GM12878 (cell line): ENCODE measurements at regions not wholly inside any gene's neighbourhood (a gene's known extent, or its start where the extent isn't known, plus 50 kb on each side); places are given as distances from the start of the nearest gene placed in this dataset.

Experiments used
- ATAC-seq: fragments of 200-7000 bp; cut with Tn5 transposase; 3 replicates; pipeline ENCODE4 v1.9.1; 2020; ENCODE audit warnings: mild to moderate bottlenecking, moderate library complexity
- BruUV-seq: library from RNA; stranded (reverse); fragments of 400-500 nt; replicated peaks from 2 replicates; lab custom pipeline; 2021; lab: Mats Ljungman, UMichigan
- CTCF ChIA-PET: fragments of 300-600 bp; sonication (Branson Sonifier 250); formaldehyde crosslinking; extraction: SDS; loops from one replicate; lab custom pipeline; 2021; ENCODE audit warnings: inconsistent platforms; lab: Yijun Ruan, JAX
- POLR2A ChIA-PET: fragments of 350-600 bp; formaldehyde crosslinking; extraction: SDS; loops from one replicate; lab custom pipeline; 2021; ENCODE audit warnings: inconsistent platforms; lab: Charles Lee
- RAD21 ChIA-PET: fragments of 300-600 bp; sonication (Branson Sonifier 250); formaldehyde crosslinking; loops from one replicate; lab custom pipeline; 2023; ENCODE audit warnings: antibody characterized with exemption; ENCODE audit not compliant: unreplicated experiment; lab: Charles Lee
- SMC1A ChIA-PET: fragments of 300-600 bp; sonication (Branson Sonifier 250); formaldehyde crosslinking; loops from one replicate; lab custom pipeline; 2023; ENCODE audit not compliant: unreplicated experiment, uncharacterized antibody; lab: Charles Lee
- DNase-seq: peaks from one replicate; pipeline ENCODE4 v3.0.0-alpha.2; 2011; ENCODE audit warnings: low read depth, low spot score
- FAIRE-seq: peaks from 3 replicates; lab custom pipeline; 2011; peaks lifted over from hg19 to GRCh38; lab: Jason Lieb, UNC
- H2AFZ ChIP-seq: 2 replicates; pipeline ENCODE4 v1.6.0; 2011; ENCODE audit warnings: low read depth, low read length, control low read depth; ENCODE audit not compliant: control insufficient read depth
- H3K27ac ChIP-seq: 2 replicates; pipeline ENCODE4 v1.5.1; 2011; ENCODE audit warnings: control low read depth; ENCODE audit not compliant: control insufficient read depth, insufficient read depth
- H3K27me3 ChIP-seq, 2 experiments: replicated peaks in 1 of 2; 2 replicates each; pipeline versions ENCODE4 v1.6.0 to v1.6.1; 2011; ENCODE audit warnings: low read length in 1 of 2; ENCODE audit not compliant: control insufficient read depth in 2 of 2, insufficient read depth in 2 of 2
- H3K36me3 ChIP-seq, 2 experiments: 2 replicates each; pipeline ENCODE4 v1.5.1; 2011; ENCODE audit warnings: low read length in 1 of 2; ENCODE audit not compliant: control insufficient read depth in 2 of 2, insufficient read depth in 2 of 2
- H3K4me1 ChIP-seq: 2 replicates; pipeline ENCODE4 v1.6.1; 2011; ENCODE audit warnings: mild to moderate bottlenecking, low read length, moderate library complexity, mixed read lengths; ENCODE audit not compliant: control insufficient read depth, insufficient read depth
- H3K4me2 ChIP-seq: 2 replicates; pipeline ENCODE4 v1.6.0; 2011; ENCODE audit warnings: control low read depth; ENCODE audit not compliant: control insufficient read depth, insufficient read depth
- H3K4me3 ChIP-seq: fragments of 200-600 bp; sonication (generic); 2 replicates; pipeline ENCODE4 v1.5.1; 2016
- H3K79me2 ChIP-seq: 2 replicates; pipeline ENCODE4 v1.6.0; 2011; ENCODE audit warnings: low read length; ENCODE audit not compliant: control insufficient read depth, insufficient read depth
- H3K9ac ChIP-seq: 2 replicates; pipeline ENCODE4 v1.8.0; 2011; ENCODE audit warnings: low read length, control low read depth, mixed read lengths; ENCODE audit not compliant: control insufficient read depth, insufficient read depth
- H3K9me3 ChIP-seq: replicated peaks from 3 replicates; pipeline ENCODE4 v1.5.1; 2011; ENCODE audit warnings: mild to moderate bottlenecking, low read length; ENCODE audit not compliant: control insufficient read depth, insufficient read depth
- H4K20me1 ChIP-seq: 2 replicates; pipeline ENCODE4 v1.6.0; 2011; ENCODE audit not compliant: control insufficient read depth, insufficient read depth
- CHD4 ChIP-seq: fragments of 200-600 bp; sonication (generic); IDR thresholded peaks from 2 replicates; pipeline ENCODE4 v1.6.1; 2016; ENCODE audit warnings: mild to moderate bottlenecking
- DPF2 ChIP-seq: fragments of 450-650 bp; IDR thresholded peaks from 2 replicates; pipeline ENCODE4 v1.6.1; 2017; ENCODE audit warnings: mild to moderate bottlenecking
- E4F1 ChIP-seq: fragments of 450-650 bp; IDR thresholded peaks from 2 replicates; pipeline ENCODE4 v1.6.1; 2018; ENCODE audit warnings: borderline replicate concordance, mild to moderate bottlenecking; ENCODE audit not compliant: partially characterized antibody
- EZH2 ChIP-seq: IDR thresholded peaks from 2 replicates; pipeline ENCODE4 v1.6.1; 2012; ENCODE audit warnings: low read depth, mild to moderate bottlenecking, control low read depth, inconsistent platforms, low read length, borderline replicate concordance; ENCODE audit not compliant: control insufficient read depth
- HCFC1 ChIP-seq: fragments of 150-350 bp; IDR thresholded peaks from 2 replicates; pipeline ENCODE4 v1.6.1; 2014; ENCODE audit warnings: low read length
- KAT2A ChIP-seq: conservative IDR thresholded peaks from 2 replicates; pipeline ENCODE4 v1.6.1; 2011; ENCODE audit warnings: low read depth, low read length; ENCODE audit not compliant: control insufficient read depth
- KDM1A ChIP-seq: fragments of 200-600 bp; sonication (generic); IDR thresholded peaks from 2 replicates; pipeline ENCODE4 v1.6.1; 2016; ENCODE audit warnings: borderline replicate concordance
- LARP7 ChIP-seq: fragments of 450-650 bp; IDR thresholded peaks from 2 replicates; pipeline ENCODE4 v1.6.1; 2017; ENCODE audit warnings: mild to moderate bottlenecking
- MEF2A ChIP-seq: IDR thresholded peaks from 2 replicates; pipeline ENCODE4 v1.6.1; 2011; ENCODE audit warnings: low read depth, mild to moderate bottlenecking, low read length, moderate library complexity; ENCODE audit not compliant: insufficient read depth
- MEF2B ChIP-seq: fragments of 450-650 bp; IDR thresholded peaks from 2 replicates; pipeline ENCODE4 v1.6.1; 2018; ENCODE audit warnings: mild to moderate bottlenecking, moderate library complexity; ENCODE audit not compliant: partially characterized antibody, poor library complexity, severe bottlenecking
- MLLT1 ChIP-seq: fragments of 450-650 bp; IDR thresholded peaks from 2 replicates; pipeline ENCODE4 v1.6.1; 2016; ENCODE audit warnings: mild to moderate bottlenecking
- MYB ChIP-seq: fragments of 150-350 bp; IDR thresholded peaks from 2 replicates; pipeline ENCODE4 v1.6.1; 2014; ENCODE audit warnings: mild to moderate bottlenecking, low read depth, low read length, borderline replicate concordance
- RB1 ChIP-seq: fragments of 450-650 bp; formaldehyde crosslinking; IDR thresholded peaks from 2 replicates; pipeline ENCODE4 v1.6.1; 2017; ENCODE audit warnings: mild to moderate bottlenecking, borderline replicate concordance
- RFX5 ChIP-seq: IDR thresholded peaks from 2 replicates; pipeline ENCODE4 v1.6.1; 2011; ENCODE audit warnings: low read depth, low read length, improper control_type of control experiment
- SREBF2 ChIP-seq: IDR thresholded peaks from 2 replicates; pipeline ENCODE4 v1.6.1; 2012; ENCODE audit warnings: mild to moderate bottlenecking, low read length
- STAT3 ChIP-seq: IDR thresholded peaks from 2 replicates; pipeline ENCODE4 v1.6.1; 2011; ENCODE audit warnings: low read depth, low read length, improper control_type of control experiment
- ZBED1 ChIP-seq: IDR thresholded peaks from 2 replicates; pipeline ENCODE4 v1.6.1; 2016; ENCODE audit warnings: borderline replicate concordance
- ZNF24 ChIP-seq: fragments of 450-650 bp; IDR thresholded peaks from 2 replicates; pipeline ENCODE4 v1.6.1; 2017; ENCODE audit warnings: antibody characterized with exemption, mild to moderate bottlenecking
- ZSCAN29 ChIP-seq: fragments of 450-650 bp; IDR thresholded peaks from 2 replicates; pipeline ENCODE4 v1.6.1; 2017; ENCODE audit warnings: mild to moderate bottlenecking, moderate library complexity
- WGBS: methylation state at CpG from one replicate; pipeline ENCODE4 v1.1.6; 2016; ENCODE audit warnings: low lambda C conversion rate; ENCODE audit not compliant: insufficient replicate concordance, insufficient coverage; ENCODE audit errors: missing lambda C conversion rate; 5-methylcytosine and 5-hydroxymethylcytosine counted together
- in situ Hi-C: fragments of 300-500 bp; cut with MboI; formaldehyde crosslinking; loops from 9 replicates; pipeline ENCODE4 v1.14.3; 2018; ENCODE audit warnings: mixed read lengths
- intact Hi-C: fragments of 100-400 bp; cut with micrococcal nuclease; formaldehyde crosslinking; loops from one replicate; pipeline ENCODE4 v1.14.2; 2022; ENCODE audit not compliant: unreplicated experiment

- no peak for TF ChIP-seq MEF2A
- TF ChIP-seq ZBED1, result no peak
- no peak for TF ChIP-seq SREBF2
- TF ChIP-seq, all 136 proteins: peak for 0
These were observed 78.9 kb upstream of the VASH1 start (continued) for GRCh38 chr14:76682367-76682766.

DNA sequence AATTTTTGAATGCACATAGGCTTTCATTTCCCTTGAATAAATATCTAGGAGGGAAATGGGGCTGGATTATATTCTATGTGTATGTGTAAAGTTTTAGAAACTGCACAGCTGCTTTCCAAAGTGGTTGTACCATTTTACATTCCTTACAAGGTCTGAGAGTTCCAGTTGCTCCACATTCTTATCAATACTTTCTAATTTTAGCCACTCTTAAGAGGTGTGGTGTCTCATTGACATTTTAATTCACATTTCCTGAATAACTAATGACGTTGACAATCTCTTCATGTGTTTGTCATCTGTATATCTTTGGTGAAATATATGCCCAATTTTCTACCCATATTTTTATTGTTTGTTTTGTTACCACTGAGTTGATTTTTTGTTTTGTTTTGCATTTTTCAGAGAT is 74.6 kb upstream of the VASH1 start:
- 0% methylated on average over 1 of the region's 1 CpG for WGBS
- SMC1A ChIA-PET, result interaction anchor here (2.1 kb wide), 1 partner anchor 25 kb away, joined by 6 read pairs; no protein-coding TSS in a partner anchor

More for the DNA sequence above, 74.6 kb upstream of the VASH1 start:
- intact Hi-C loops (no loop called here), in situ Hi-C loops (no loop called here)
- CTCF ChIA-PET, result interaction anchor here (2.1 to 2.3 kb wide), 2 partner anchors 25 to 97 kb away, joined by 4 to 5 read pairs; no protein-coding TSS in a partner anchor
- BruUV-seq, result no TSS peak
- ATAC-seq (no peak), DNase-seq (no peak), FAIRE-seq (no peak)
- H3K27ac ChIP-seq, result no peak overlapping the region
- H3K36me3 ChIP-seq, result no peaks in the 10 kb centered on the region
- TF ChIP-seq CHD4, result no peak
- no peak for TF ChIP-seq STAT3
- no peak for TF ChIP-seq LARP7
- TF ChIP-seq DPF2, result no peak
- no peak for TF ChIP-seq HCFC1
- no peak for TF ChIP-seq KDM1A
- TF ChIP-seq ZSCAN29, result no peak
- no peak for TF ChIP-seq MLLT1
- TF ChIP-seq ZNF24, result no peak
- TF ChIP-seq MEF2B, result no peak
- no peak for TF ChIP-seq E4F1
- TF ChIP-seq KAT2A, result no peak
- no peak for TF ChIP-seq MYB
- TF ChIP-seq RFX5, result no peak
- TF ChIP-seq EZH2, result no peak
- no peak for TF ChIP-seq RB1
- peaks cover 3% of the 10 kb centered on the region; the same call in 1 of the 3 replicates for H3K9me3 ChIP-seq
- POLR2A ChIA-PET, result no interaction called here
- H3K4me2 ChIP-seq, result no peak overlapping the region
- no peak overlapping the region for H2AFZ ChIP-seq
- H3K27me3 ChIP-seq, result no peaks in the 10 kb centered on the region; a peak in 1 of 4 replicates
- no peaks in the 10 kb centered on the region for H3K4me1 ChIP-seq
- H3K79me2 ChIP-seq, result no peaks in the 10 kb centered on the region
- RAD21 ChIA-PET, result no interaction called here
- H3K9ac ChIP-seq, result no peak overlapping the region
- H4K20me1 ChIP-seq, result no peaks in the 10 kb centered on the region
- no peak overlapping the region for H3K4me3 ChIP-seq
